ENCODE measurements at regions not wholly inside any gene's neighbourhood (a gene's known extent, or its start where the extent isn't known, plus 50 kb on each side); places are given as distances from the start of the nearest gene placed in this dataset.
"Not testable (repeated sequence)": the region's sequence is repeated elsewhere in the genome, so short reads cannot be mapped to it uniquely, and the experiment has no call there.

- Histone ChIP-seq H3K27ac (ENCODE audit: low read depth, low read length, poor library complexity, severe bottlenecking) (no peak overlapping the region), H4K20me1 (ENCODE audit: insufficient read depth, low read length) (no peaks in the 10 kb centered on the region), H2AFZ (ENCODE audit: low read length) (no peak overlapping the region), H3K9me3 (ENCODE audit: low read length) (no peaks in the 10 kb centered on the region), H3K4me1 (ENCODE audit: insufficient read depth, low read length, poor library complexity, severe bottlenecking) (peaks cover 9% of the 10 kb centered on the region), H3K79me2 (ENCODE audit: insufficient read depth, low read depth, low read length) (no peaks in the 10 kb centered on the region), H3K9me2 (ENCODE audit: insufficient read depth, low read length) (no peaks in the 10 kb centered on the region), H3K4me3 (ENCODE audit: low read depth, low read length, poor library complexity, severe bottlenecking) (no peak overlapping the region), H3K36me3 (ENCODE audit: insufficient read depth, low read length) (no peaks in the 10 kb centered on the region), H3K4me2 (ENCODE audit: low read length) (no peak overlapping the region)
- CTCF ChIA-PET (ENCODE audit: unreplicated experiment), result no interaction called here
- intact Hi-C loops (cut with micrococcal nuclease; ENCODE audit: unreplicated experiment), result no loop called here
- no TSS peak for BruUV-seq (replicated peaks)
- POLR2A ChIA-PET, result no interaction called here
- TF ChIP-seq EZH2phosphoT487 (IDR thresholded peaks at IDR 0.05; ENCODE audit: borderline replicate concordance, low read depth, low read length) (no peak), CTCF (conservative IDR thresholded peaks at IDR 0.05; ENCODE audit: low read length) (no peak)
- DNase-seq (ENCODE audit: low spot score), result no peak
These were observed 243.9 kb downstream of the ZNF608 start for GRCh38 chr5:124502551-124502950.

GRCh38 chr5:124499818-124500217 lies 246.6 kb downstream of the ZNF608 start:
- CTCF ChIA-PET (ENCODE audit: unreplicated experiment); H3K27ac ChIP-seq (ENCODE audit: low read depth, low read length, poor library complexity, severe bottlenecking); H3K79me2 ChIP-seq (ENCODE audit: insufficient read depth, low read depth, low read length); H3K9me3 ChIP-seq (ENCODE audit: low read length); DNase-seq (ENCODE audit: low spot score); POLR2A ChIA-PET; H3K4me3 ChIP-seq (ENCODE audit: low read depth, low read length, poor library complexity, severe bottlenecking); H3K4me2 ChIP-seq (ENCODE audit: low read length); H3K9me2 ChIP-seq (ENCODE audit: insufficient read depth, low read length); H3K36me3 ChIP-seq (ENCODE audit: insufficient read depth, low read length); H3K4me1 ChIP-seq (ENCODE audit: insufficient read depth, low read length, poor library complexity, severe bottlenecking); H4K20me1 ChIP-seq (ENCODE audit: insufficient read depth, low read length); H2AFZ ChIP-seq (ENCODE audit: low read length); intact Hi-C loops (cut with micrococcal nuclease; ENCODE audit: unreplicated experiment); BruUV-seq (replicated peaks): not testable (repeated sequence)

GRCh38 chr5:124496968-124497367 lies 249.5 kb downstream of the ZNF608 start:
- H3K4me1 ChIP-seq (ENCODE audit: insufficient read depth, low read length, poor library complexity, severe bottlenecking); H3K79me2 ChIP-seq (ENCODE audit: insufficient read depth, low read depth, low read length); H3K9me3 ChIP-seq (ENCODE audit: low read length); H3K4me2 ChIP-seq (ENCODE audit: low read length); DNase-seq (ENCODE audit: low spot score); intact Hi-C loops (cut with micrococcal nuclease; ENCODE audit: unreplicated experiment); H3K4me3 ChIP-seq (ENCODE audit: low read depth, low read length, poor library complexity, severe bottlenecking); POLR2A ChIA-PET; H3K27ac ChIP-seq (ENCODE audit: low read depth, low read length, poor library complexity, severe bottlenecking); H3K9me2 ChIP-seq (ENCODE audit: insufficient read depth, low read length); H3K36me3 ChIP-seq (ENCODE audit: insufficient read depth, low read length); CTCF ChIA-PET (ENCODE audit: unreplicated experiment); H2AFZ ChIP-seq (ENCODE audit: low read length); BruUV-seq (replicated peaks); H4K20me1 ChIP-seq (ENCODE audit: insufficient read depth, low read length): not testable (repeated sequence)
- TF ChIP-seq CTCF (conservative IDR thresholded peaks at IDR 0.05; ENCODE audit: low read length), result 0 out of 2 replicates have a peak, but pooled peaks have one; percentile 14
